ENCODE measurements at regions not wholly inside any gene's neighbourhood (a gene's known extent, or its start where the extent isn't known, plus 50 kb on each side); places are given as distances from the start of the nearest gene placed in this dataset.

- peak overlapping the region; percentile 15 for H3K27ac Mint-ChIP-seq
- no peaks in the 10 kb centered on the region for H3K36me3 Mint-ChIP-seq
Measured at GRCh38 chr6:15802466-15802865, 139.6 kb upstream of the DTNBP1 start.

GRCh38 chr6:15801912-15802311 is 139.1 kb upstream of the DTNBP1 start:
- Mint-ChIP-seq H3K27ac (no peak overlapping the region), H3K27me3 (ENCODE audit: low read depth) (no peaks in the 10 kb centered on the region), H3K4me3 (no peak overlapping the region), H3K4me1 (peaks cover 27% of the 10 kb centered on the region), H3K9me3 (peaks cover 11% of the 10 kb centered on the region), H3K36me3 (peaks cover 3% of the 10 kb centered on the region)
- no peak for DNase-seq (ENCODE audit: low spot score in 2 of 2, unreplicated experiment in 2 of 2)
- no peak for TF ChIP-seq CTCF (IDR thresholded peaks at IDR 0.05; ENCODE audit: unreplicated experiment)

More at GRCh38 chr6:15802466-15802865, 139.6 kb upstream of the DTNBP1 start:
- no peak overlapping the region for H3K4me3 Mint-ChIP-seq
- H3K27me3 Mint-ChIP-seq (ENCODE audit: low read depth): no peaks in the 10 kb centered on the region
- no peak for TF ChIP-seq CTCF (IDR thresholded peaks at IDR 0.05; ENCODE audit: unreplicated experiment)
- H3K9me3 Mint-ChIP-seq: peaks cover 6% of the 10 kb centered on the region
- H3K4me1 Mint-ChIP-seq: peaks cover 27% of the 10 kb centered on the region
- no peak for DNase-seq (ENCODE audit: low spot score in 2 of 2, unreplicated experiment in 2 of 2)

- peak overlapping the region; percentile 77 for H3K27ac Mint-ChIP-seq
- no peak overlapping the region for H3K4me3 Mint-ChIP-seq
- H3K27me3 Mint-ChIP-seq (ENCODE audit: low read depth): no peaks in the 10 kb centered on the region
- H3K4me1 Mint-ChIP-seq: peaks cover 27% of the 10 kb centered on the region
- H3K9me3 Mint-ChIP-seq: peaks cover 11% of the 10 kb centered on the region
- no peak for DNase-seq (ENCODE audit: low spot score in 2 of 2, unreplicated experiment in 2 of 2)
- H3K36me3 Mint-ChIP-seq: peaks cover 3% of the 10 kb centered on the region
- no peak for TF ChIP-seq CTCF (IDR thresholded peaks at IDR 0.05; ENCODE audit: unreplicated experiment)
Measured at GRCh38 chr6:15800841-15801617, 138.2 kb upstream of the DTNBP1 start.

- Mint-ChIP-seq H3K27ac (no peak overlapping the region), H3K4me3 (no peak overlapping the region), H3K9me3 (peaks cover 11% of the 10 kb centered on the region), H3K4me1 (peaks cover 18% of the 10 kb centered on the region), H3K36me3 (peaks cover 3% of the 10 kb centered on the region), H3K27me3 (ENCODE audit: low read depth) (no peaks in the 10 kb centered on the region)
- TF ChIP-seq CTCF (IDR thresholded peaks at IDR 0.05; ENCODE audit: unreplicated experiment): no peak
- no peak for DNase-seq (ENCODE audit: low spot score in 2 of 2, unreplicated experiment in 2 of 2)
Measured at GRCh38 chr6:15798533-15799255, 135.9 kb upstream of the DTNBP1 start.

GRCh38 chr6:15796844-15797243 is 134.0 kb upstream of the DTNBP1 start:
- TF ChIP-seq CTCF (IDR thresholded peaks at IDR 0.05; ENCODE audit: unreplicated experiment): no peak
- H3K27me3 Mint-ChIP-seq (ENCODE audit: low read depth): no peaks in the 10 kb centered on the region
- peaks cover 3% of the 10 kb centered on the region for H3K36me3 Mint-ChIP-seq
- no peak overlapping the region for H3K4me3 Mint-ChIP-seq
- H3K9me3 Mint-ChIP-seq: peaks cover 11% of the 10 kb centered on the region
- H3K4me1 Mint-ChIP-seq: peaks cover 10% of the 10 kb centered on the region
- no peak overlapping the region for H3K27ac Mint-ChIP-seq
- DNase-seq (ENCODE audit: low spot score in 2 of 2, unreplicated experiment in 2 of 2): no peak
